Fibroblast of lung (primary cell): ENCODE measurements at regions not wholly inside any gene's neighbourhood (a gene's known extent, or its start where the extent isn't known, plus 50 kb on each side); places are given as distances from the start of the nearest gene placed in this dataset.

ENCODE experiments used
- CTCF ChIP-seq, 2 donors: IDR thresholded peaks in 1 of 2; conservative IDR thresholded peaks in 1 of 2; 1 replicate in 1 of 2; 2 replicates in 1 of 2; pipeline ENCODE4 v1.5.1; 2011 to 2012; ENCODE audit warnings: low read length in 2 of 2, control low read depth in 1 of 2, inconsistent platforms in 1 of 2, low read depth in 1 of 2, mild to moderate bottlenecking in 1 of 2
- EZH2 ChIP-seq: IDR thresholded peaks from 2 replicates; pipeline ENCODE4 v1.5.1; 2012; ENCODE audit warnings: low read length, control low read depth, mild to moderate bottlenecking; ENCODE audit errors: missing control alignments

DNA sequence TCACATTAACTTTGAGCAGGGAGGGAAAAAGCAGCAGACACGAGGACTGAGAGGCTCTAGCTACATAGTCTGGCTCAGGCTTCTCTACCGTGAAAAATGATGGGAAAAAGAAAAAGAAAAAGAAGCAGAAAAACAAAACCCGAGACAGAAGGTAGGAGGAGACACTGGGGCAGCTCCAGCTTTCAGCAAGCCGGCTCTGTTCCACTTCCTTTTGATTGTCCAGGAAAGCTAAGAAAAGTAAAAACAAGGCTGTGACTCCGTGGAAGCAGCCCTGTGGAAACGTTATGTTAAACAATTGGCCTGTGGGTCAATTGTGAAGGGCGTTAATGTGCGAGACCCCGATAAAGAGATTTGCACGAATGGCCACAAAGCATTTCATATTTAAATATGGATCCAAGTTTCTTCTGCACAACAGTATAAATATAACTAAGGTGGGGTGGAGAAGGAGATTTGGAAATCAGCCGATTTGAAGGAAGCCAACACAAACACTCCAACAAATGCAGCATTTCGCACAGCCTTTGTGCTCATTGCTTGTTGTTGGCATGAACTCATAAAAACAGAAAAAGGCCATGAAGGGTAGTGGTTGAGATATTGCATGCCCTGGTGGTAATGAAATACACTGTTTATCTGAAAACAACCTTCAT is 236.9 kb upstream of the JAG1 start:
- TF ChIP-seq CTCF (conservative IDR thresholded peaks at IDR 0.05 in 1 of 2, IDR thresholded peaks at IDR 0.05 in 1 of 2; ENCODE audit: low read depth in 1 of 2, low read length in 2 of 2) (peak in 1 of 2 donors; percentile 37), EZH2 (no peak)
